ENCODE measurements at regions not wholly inside any gene's neighbourhood (a gene's known extent, or its start where the extent isn't known, plus 50 kb on each side); places are given as distances from the start of the nearest gene placed in this dataset.

- H3K9me3 ChIP-seq: no peaks in the 10 kb centered on the region
- ATAC-seq (no peak), DNase-seq (no peak)
- intact Hi-C loops (cut with DNase I): no loop called here
- no peak overlapping the region for H3K27ac ChIP-seq
- H3K36me3 ChIP-seq: no peaks in the 10 kb centered on the region
- no peaks in the 10 kb centered on the region for H3K4me1 ChIP-seq
- TF ChIP-seq CTCF (IDR thresholded peaks at IDR 0.05): no peak
- no peak overlapping the region for H3K4me3 ChIP-seq
- no peaks in the 10 kb centered on the region for H3K27me3 ChIP-seq (ENCODE audit: low read depth)
Measured at GRCh38 chr1:83802460-83803152, 196.3 kb downstream of the TTLL7 start.

DNA sequence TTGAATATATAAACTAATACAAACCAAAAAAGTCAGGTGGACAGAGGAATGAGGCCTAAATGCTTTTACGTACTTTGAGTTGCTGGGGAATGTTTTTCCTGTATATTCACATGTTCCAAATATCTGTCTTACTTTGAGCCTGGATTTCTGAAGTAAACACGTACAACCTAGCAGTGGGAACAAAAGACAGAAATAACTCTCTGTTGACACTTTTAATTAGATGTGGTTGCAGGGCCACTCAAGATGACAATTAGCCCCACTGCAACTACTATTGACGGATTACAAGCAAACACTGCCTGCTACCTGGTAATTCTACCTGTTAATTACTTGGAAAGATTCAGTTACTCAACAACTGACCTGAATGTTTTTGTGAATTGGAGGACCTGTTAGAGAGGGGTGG is 196.9 kb downstream of the TTLL7 start:
- no peaks in the 10 kb centered on the region for H3K27me3 ChIP-seq (ENCODE audit: low read depth)
- no peaks in the 10 kb centered on the region for H3K9me3 ChIP-seq
- intact Hi-C loops (cut with DNase I): no loop called here
- DNase-seq (no peak), ATAC-seq (no peak)
- TF ChIP-seq CTCF (IDR thresholded peaks at IDR 0.05): no peak
- H3K4me1 ChIP-seq: no peaks in the 10 kb centered on the region
- H3K27ac ChIP-seq: no peak overlapping the region
- no peak overlapping the region for H3K4me3 ChIP-seq
- H3K36me3 ChIP-seq: no peaks in the 10 kb centered on the region

DNA sequence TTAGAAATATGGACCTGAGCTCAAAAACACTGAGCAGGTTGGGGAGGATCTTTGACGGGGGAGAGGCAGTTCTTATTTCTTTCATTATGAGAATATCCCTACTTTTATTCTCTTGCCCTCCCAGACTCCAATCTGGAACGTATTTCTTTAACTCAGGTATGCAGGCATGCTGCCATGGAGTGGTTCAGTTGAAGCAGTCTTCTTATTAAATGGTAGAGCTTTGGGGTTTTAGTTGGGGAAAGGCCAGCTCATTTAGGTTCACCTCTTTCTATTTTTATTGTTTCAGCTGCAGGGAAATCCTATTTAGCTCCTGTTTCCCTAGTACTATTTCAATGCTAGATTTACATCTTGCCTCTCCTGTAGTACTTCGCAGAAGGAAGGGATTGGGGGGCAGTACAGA is 198.9 kb downstream of the TTLL7 start:
- H3K4me1 ChIP-seq: no peaks in the 10 kb centered on the region
- no peak overlapping the region for H3K4me3 ChIP-seq
- TF ChIP-seq CTCF (IDR thresholded peaks at IDR 0.05): no peak
- H3K9me3 ChIP-seq: no peaks in the 10 kb centered on the region
- H3K27me3 ChIP-seq (ENCODE audit: low read depth): no peaks in the 10 kb centered on the region
- H3K36me3 ChIP-seq: no peaks in the 10 kb centered on the region
- DNase-seq: no peak
- H3K27ac ChIP-seq: no peak overlapping the region
- ATAC-seq: no peak
- intact Hi-C loops (cut with DNase I): no loop called here

DNA sequence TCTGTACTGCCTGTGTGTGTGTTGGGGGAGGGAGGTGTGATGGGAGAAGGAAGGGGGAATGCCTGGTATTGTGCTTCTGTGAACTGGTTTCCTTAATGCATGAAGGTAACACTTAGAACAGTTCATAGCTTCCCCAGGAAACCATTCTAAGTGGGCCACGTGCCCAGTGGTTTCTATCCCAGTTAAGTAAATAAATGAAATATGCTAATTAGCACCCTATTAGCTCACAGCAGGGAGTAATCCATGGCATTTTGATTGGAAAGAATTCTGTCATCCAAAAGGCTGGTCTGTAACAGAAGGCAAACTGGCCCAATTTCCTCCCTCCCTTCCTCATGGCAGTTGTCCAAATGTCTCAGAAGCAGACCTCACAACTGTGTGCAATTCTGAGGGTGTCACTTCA is 199.3 kb downstream of the TTLL7 start:
- no peak for ATAC-seq
- intact Hi-C loops (cut with DNase I): no loop called here
- no peak for DNase-seq
- Histone ChIP-seq H3K27ac (no peak overlapping the region), H3K4me3 (no peak overlapping the region), H3K9me3 (no peaks in the 10 kb centered on the region), H3K36me3 (no peaks in the 10 kb centered on the region), H3K27me3 (ENCODE audit: low read depth) (no peaks in the 10 kb centered on the region), H3K4me1 (no peaks in the 10 kb centered on the region)
- no peak for TF ChIP-seq CTCF (IDR thresholded peaks at IDR 0.05)

DNA sequence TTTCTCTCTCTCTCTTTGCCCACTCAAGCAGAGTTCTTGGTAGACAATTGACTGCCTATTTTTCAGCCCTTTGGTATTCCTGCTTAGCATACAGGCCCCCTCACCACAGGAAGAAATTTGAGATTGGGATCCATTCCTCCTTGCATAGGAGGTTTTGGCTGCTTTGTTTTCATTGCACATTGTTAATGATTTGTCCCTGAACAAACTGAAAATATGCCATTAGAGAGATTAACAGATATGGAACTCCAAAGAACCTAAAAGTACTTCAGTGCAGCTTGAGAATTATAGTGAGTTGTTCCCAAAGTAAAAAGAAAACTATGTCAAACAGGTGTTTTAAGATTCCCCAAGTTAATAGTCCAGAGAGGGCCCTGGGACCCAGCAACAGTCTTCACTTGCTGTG is 200.0 kb downstream of the TTLL7 start:
- H3K27me3 ChIP-seq (ENCODE audit: low read depth): no peaks in the 10 kb centered on the region
- intact Hi-C loops (cut with DNase I): no loop called here
- TF ChIP-seq CTCF (IDR thresholded peaks at IDR 0.05): no peak
- ATAC-seq (no peak), DNase-seq (no peak)
- no peaks in the 10 kb centered on the region for H3K36me3 ChIP-seq
- H3K4me3 ChIP-seq: no peak overlapping the region
- H3K4me1 ChIP-seq: no peaks in the 10 kb centered on the region
- H3K9me3 ChIP-seq: no peaks in the 10 kb centered on the region
- H3K27ac ChIP-seq: no peak overlapping the region
